ENCODE measurements at regions not wholly inside any gene's neighbourhood (a gene's known extent, or its start where the extent isn't known, plus 50 kb on each side); places are given as distances from the start of the nearest gene placed in this dataset.

GRCh38 chr14:41016213-41016612 is 590.5 kb upstream of the LRFN5 start:
- H3K27ac Mint-ChIP-seq, result no peak overlapping the region
- TF ChIP-seq, protein P1, sequence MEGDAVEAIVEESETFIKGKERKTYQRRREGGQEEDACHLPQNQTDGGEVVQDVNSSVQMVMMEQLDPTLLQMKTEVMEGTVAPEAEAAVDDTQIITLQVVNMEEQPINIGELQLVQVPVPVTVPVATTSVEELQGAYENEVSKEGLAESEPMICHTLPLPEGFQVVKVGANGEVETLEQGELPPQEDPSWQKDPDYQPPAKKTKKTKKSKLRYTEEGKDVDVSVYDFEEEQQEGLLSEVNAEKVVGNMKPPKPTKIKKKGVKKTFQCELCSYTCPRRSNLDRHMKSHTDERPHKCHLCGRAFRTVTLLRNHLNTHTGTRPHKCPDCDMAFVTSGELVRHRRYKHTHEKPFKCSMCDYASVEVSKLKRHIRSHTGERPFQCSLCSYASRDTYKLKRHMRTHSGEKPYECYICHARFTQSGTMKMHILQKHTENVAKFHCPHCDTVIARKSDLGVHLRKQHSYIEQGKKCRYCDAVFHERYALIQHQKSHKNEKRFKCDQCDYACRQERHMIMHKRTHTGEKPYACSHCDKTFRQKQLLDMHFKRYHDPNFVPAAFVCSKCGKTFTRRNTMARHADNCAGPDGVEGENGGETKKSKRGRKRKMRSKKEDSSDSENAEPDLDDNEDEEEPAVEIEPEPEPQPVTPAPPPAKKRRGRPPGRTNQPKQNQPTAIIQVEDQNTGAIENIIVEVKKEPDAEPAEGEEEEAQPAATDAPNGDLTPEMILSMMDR (conservative IDR thresholded peaks at IDR 0.05), result no peak

GRCh38 chr14:41000350-41000749 is 606.3 kb upstream of the LRFN5 start:
- H3K36me3 Mint-ChIP-seq, result peaks cover 5% of the 10 kb centered on the region
- H3K4me1 Mint-ChIP-seq (ENCODE audit: unreplicated experiment), result no peaks in the 10 kb centered on the region
- H3K27ac Mint-ChIP-seq, result no peak overlapping the region
- DNase-seq (ENCODE audit: extremely low spot score, unreplicated experiment), result no peak
- TF ChIP-seq, protein P1 (conservative IDR thresholded peaks at IDR 0.05), result no peak
- H3K9me3 Mint-ChIP-seq, result no peaks in the 10 kb centered on the region
- no peaks in the 10 kb centered on the region for H3K27me3 Mint-ChIP-seq
- H3K4me3 Mint-ChIP-seq, result no peak overlapping the region

More at GRCh38 chr14:41016213-41016612, 590.5 kb upstream of the LRFN5 start:
- Mint-ChIP-seq H3K4me1 (ENCODE audit: unreplicated experiment) (no peaks in the 10 kb centered on the region), H3K36me3 (no peaks in the 10 kb centered on the region), H3K27me3 (no peaks in the 10 kb centered on the region), H3K4me3 (no peak overlapping the region), H3K9me3 (no peaks in the 10 kb centered on the region)
- DNase-seq (ENCODE audit: extremely low spot score, unreplicated experiment), result no peak

DNA sequence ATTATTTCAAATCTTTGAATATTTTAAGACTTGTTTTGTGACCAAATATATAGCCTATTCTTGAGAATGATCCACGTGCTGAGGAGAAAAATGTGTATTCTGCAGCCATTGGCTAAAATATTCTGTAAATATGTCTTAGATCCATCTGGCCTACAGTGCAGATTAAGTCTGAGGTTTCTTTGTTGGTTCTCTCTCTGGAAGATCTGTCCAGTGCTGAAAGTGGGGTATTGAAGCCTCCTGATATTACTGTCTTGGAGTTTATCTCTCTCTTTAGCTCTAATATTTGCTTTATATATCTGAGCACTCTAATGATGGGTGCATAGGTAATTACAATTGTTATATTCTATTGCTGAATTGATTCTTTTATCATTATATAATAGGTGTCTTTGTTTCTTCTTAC is 617.4 kb upstream of the LRFN5 start:
- no peak for DNase-seq (ENCODE audit: extremely low spot score, unreplicated experiment)
- H3K36me3 Mint-ChIP-seq, result peaks cover 6% of the 10 kb centered on the region
- TF ChIP-seq, protein P1 (conservative IDR thresholded peaks at IDR 0.05), result no peak
- no peak overlapping the region for H3K4me3 Mint-ChIP-seq
- no peak overlapping the region for H3K27ac Mint-ChIP-seq
- H3K4me1 Mint-ChIP-seq (ENCODE audit: unreplicated experiment), result no peaks in the 10 kb centered on the region
- no peaks in the 10 kb centered on the region for H3K9me3 Mint-ChIP-seq
- no peaks in the 10 kb centered on the region for H3K27me3 Mint-ChIP-seq

GRCh38 chr14:40987481-40987880 is 619.2 kb upstream of the LRFN5 start:
- Mint-ChIP-seq H3K4me1 (ENCODE audit: unreplicated experiment) (peaks cover 4% of the 10 kb centered on the region), H3K4me3 (no peak overlapping the region), H3K9me3 (no peaks in the 10 kb centered on the region), H3K36me3 (peaks cover 3% of the 10 kb centered on the region), H3K27me3 (no peaks in the 10 kb centered on the region), H3K27ac (no peak overlapping the region)
- TF ChIP-seq, protein P1 (conservative IDR thresholded peaks at IDR 0.05), result no peak
- DNase-seq (ENCODE audit: extremely low spot score, unreplicated experiment), result no peak

DNA sequence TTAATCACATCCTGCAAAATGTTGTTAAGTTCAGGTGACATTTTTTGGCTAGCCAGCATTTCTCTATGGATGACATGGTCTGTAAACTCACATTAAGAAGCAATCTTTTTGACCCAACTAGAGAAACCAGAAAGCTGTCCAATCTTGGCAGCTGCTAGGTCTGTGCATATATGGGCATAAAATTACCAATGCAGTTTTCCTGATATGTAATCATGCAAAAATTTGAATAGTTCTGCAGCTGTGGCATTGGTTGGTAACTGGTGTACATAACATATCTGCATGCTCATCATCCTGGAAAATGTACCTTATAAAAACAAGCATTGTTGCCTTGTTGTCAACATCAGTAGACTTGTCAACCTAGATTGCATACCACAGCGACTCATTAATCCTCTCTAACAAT is 620.0 kb upstream of the LRFN5 start:
- H3K27ac Mint-ChIP-seq, result no peak overlapping the region
- H3K9me3 Mint-ChIP-seq, result no peaks in the 10 kb centered on the region
- H3K4me1 Mint-ChIP-seq (ENCODE audit: unreplicated experiment), result peaks cover 4% of the 10 kb centered on the region
- DNase-seq (ENCODE audit: extremely low spot score, unreplicated experiment), result no peak
- H3K36me3 Mint-ChIP-seq, result no peaks in the 10 kb centered on the region
- TF ChIP-seq, protein P1 (conservative IDR thresholded peaks at IDR 0.05), result no peak
- no peaks in the 10 kb centered on the region for H3K27me3 Mint-ChIP-seq
- H3K4me3 Mint-ChIP-seq, result no peak overlapping the region

- TF ChIP-seq, protein P1 (conservative IDR thresholded peaks at IDR 0.05), result no peak
- no peak for DNase-seq (ENCODE audit: extremely low spot score, unreplicated experiment)
- peaks cover 4% of the 10 kb centered on the region for H3K4me1 Mint-ChIP-seq (ENCODE audit: unreplicated experiment)
- H3K9me3 Mint-ChIP-seq, result no peaks in the 10 kb centered on the region
- no peak overlapping the region for H3K4me3 Mint-ChIP-seq
- H3K36me3 Mint-ChIP-seq, result no peaks in the 10 kb centered on the region
- H3K27ac Mint-ChIP-seq, result no peak overlapping the region
- H3K27me3 Mint-ChIP-seq, result no peaks in the 10 kb centered on the region
These were observed 621.1 kb upstream of the LRFN5 start for GRCh38 chr14:40985584-40985983.

Measured in type B pancreatic cell (in vitro differentiated cells).